SW 1271 (cell line): ENCODE measurements at regions not wholly inside any gene's neighbourhood (a gene's known extent, or its start where the extent isn't known, plus 50 kb on each side); places are given as distances from the start of the nearest gene placed in this dataset.
"Not testable (repeated sequence)": the region's sequence is repeated elsewhere in the genome, so short reads cannot be mapped to it uniquely, and the experiment has no call there.

Experiments
- DNase-seq, 2 experiments: peaks; one replicate each; lab custom pipeline; 2025; lab: John Stamatoyannopoulos, UW

DNA sequence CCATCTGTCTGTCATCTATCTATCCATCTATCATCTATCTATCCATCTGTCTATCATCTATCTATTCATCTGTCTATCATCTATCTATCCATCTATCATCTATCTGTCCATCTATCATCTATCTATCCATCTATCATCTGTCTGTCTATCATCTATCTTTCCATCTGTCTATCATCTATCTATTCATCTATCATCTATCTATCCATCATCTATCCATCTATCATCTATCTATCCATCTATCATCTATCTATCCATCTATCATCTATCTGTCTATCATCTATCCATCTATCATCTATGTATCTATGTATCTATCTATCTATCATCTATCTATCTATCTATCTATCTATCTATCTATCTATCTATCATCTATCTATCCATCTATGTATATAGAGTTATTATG lies 671.6 kb downstream of the UTRN start:
- not testable (repeated sequence) for DNase-seq

DNA sequence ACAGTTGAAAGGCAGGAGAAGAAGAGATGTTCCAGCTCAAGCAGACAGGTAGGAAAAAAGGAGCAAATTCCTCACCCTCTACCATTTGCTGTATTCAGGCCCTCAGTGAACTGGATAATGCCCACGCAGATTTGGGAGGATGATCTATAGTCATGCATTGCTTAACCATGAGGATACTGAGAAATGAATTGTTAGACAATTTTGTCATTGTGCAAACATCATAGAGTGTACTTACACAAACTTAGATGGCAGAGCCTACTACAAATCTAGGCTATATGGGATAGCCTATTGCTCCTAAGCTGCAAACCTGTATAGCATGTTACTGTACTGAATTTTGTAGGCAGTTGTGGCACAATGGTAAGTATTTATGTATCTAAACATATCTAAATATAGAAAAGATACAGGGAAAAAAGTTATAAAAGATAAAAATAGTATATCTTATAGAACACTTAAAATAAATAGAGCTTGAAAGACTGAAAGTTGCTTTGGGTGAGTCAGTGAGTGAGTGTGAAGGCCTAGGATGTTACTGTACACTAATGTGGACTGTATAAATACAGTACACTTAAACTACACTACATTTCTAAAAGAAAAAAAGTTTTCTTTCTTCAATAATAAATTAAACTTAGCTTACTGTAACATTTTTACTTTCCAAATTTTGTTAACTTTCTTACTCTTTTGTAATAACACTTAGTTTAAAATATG lies 672.3 kb downstream of the UTRN start:
- no peak for DNase-seq

DNA sequence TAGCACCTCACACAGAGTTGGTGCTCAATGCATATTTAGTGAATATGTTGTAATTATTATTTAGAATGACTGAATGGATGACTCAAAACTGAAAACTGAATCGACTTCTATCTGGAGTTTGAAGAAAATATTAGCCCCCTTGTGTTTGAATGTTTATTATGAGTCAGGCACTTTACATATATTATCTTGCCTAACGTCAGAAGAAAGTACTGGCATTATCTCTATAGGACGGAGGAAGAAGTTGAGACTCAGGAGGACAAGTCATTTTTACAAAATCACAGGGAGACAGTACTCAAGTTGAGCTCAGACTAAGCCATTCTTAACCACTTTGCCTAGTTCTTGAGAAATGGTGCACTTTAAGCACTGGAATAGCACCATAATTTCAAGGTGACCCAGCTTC lies 684.0 kb downstream of the UTRN start:
- DNase-seq, result no peak

DNA sequence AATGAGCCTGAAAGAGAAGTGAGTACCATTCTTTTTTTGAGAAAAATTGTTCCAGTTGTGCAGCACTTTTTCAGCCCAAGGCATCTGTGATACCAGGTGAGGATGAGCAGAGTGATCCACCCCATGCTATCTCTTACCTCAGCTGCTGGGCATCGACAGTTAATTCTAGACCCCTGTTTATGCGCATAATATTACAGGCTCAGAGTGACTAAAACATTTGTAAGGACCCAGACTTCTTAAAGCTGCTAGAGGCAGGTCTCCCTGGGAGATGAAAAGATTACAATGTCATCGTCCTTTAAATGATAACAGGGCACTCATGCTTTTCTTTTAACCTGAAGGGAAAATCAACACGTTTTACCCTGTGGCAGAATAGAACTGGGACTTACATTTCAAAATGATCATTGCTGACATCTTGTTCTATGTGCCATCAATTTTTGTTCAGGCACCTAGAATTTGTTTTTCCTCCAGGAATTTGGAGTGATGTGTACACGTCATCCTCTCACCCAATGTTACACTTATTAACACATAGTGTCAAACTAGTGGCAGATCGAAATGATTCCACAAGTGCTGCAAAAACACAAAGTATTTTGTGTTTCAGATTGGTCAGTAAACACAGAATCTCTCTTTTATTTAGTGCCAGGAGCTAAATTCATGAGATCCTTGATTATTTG lies 684.6 kb downstream of the UTRN start:
- DNase-seq, result no peak

DNA sequence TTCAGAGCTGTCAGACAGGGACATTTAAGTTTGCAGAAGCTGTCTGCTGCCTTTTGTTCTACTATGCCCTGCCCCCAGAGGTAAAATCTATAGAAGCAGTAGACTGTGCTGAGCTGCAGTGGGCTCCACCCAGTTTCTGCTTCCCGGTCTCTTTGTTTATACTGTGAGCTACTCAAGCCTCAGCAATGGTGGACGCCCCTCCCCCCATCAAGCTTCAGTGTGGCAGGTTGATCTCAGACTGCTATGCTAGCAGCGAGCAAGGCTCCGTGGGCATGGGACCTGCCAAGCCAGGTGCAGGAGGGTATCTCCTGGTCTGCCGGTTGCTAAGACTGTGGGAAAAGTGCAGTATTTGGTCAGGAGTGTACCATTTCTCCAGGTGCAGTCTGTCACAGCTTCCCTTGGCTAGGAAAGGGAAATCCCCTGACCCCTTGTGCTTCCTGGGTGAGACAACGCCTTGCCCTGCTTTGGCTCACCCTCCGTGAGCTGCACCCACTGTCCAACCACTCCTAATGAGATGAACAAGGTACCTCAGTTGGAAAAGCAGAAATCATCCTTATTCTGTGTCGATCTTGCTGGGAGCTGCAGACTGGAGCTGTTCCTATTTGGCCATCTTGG lies 692.2 kb downstream of the UTRN start:
- not testable (repeated sequence) for DNase-seq

DNA sequence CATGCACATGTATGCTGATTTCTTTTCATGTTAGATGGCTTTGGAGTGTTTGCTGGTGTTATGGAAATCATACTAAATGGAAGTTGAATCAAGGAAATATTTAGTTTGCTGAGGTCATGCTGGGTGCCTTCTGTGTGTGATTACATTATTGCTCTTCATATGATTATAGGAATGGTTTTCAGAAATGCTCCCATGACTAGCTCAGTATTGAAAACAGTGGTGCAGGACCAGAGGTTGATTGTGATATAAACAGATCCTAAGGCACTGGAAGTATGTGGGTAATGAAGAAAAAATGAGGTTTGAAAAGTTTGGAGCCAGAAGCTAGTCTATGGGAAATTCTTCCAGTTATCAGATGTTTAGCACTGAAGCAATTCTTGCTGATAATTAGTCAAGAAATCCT lies 693.1 kb downstream of the UTRN start:
- no peak for DNase-seq

DNA sequence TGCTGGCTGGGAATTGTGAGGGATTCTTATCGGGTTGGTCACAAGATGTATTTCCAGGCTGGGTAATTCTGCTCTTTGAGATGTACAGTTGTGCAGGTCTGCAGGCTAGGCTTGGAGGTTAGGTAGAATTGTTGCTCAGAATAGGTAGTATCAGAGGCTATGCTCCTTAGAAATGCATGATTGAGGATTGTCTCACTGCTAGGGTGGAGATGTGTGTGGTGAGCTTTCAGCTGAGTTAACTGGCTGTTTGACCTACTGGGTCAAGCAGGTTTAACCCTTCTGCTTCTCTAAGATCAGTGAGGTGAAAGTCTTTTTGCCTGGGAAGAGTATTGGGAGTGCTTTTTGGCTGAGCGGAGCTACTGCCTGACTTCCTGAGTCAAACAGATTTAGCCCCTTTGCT lies 701.1 kb downstream of the UTRN start:
- no peak for DNase-seq

DNA sequence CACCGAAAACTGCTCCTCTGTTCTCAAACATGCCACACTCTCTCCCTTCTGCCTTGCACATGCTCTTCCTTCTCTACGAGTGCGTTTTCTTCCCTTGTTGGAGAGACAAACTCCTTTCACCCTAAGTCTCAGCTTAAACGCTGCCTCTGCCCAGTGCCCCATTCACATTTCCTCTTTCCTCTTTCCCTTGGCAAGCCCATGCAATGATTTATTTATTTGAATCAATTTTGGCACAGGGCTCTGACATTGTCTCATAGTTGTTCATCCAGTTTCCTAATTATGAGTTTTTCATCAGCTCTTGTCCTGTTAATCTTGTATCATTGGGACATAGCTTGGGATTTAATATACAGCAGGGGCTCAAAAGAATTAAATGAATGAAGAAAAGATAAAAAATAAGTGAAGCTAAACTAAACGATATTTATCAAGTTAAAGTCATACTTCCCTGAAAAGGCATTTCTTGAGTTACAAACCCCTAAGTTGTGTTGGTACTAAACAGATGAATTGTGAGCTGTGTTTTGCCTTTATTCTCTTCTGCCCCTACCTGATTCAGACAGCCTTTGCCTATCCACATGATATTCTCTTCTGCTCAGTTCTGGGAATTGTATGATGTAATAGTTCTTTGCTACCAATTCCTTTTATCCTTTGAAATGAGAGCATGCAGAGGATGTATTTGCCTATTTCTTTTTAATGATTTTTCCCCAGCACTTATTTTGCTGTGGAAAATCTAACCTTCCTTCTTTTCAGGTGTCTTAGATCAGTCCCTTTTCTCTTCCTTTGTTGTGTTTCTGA lies 704.4 kb downstream of the UTRN start:
- no peak for DNase-seq

DNA sequence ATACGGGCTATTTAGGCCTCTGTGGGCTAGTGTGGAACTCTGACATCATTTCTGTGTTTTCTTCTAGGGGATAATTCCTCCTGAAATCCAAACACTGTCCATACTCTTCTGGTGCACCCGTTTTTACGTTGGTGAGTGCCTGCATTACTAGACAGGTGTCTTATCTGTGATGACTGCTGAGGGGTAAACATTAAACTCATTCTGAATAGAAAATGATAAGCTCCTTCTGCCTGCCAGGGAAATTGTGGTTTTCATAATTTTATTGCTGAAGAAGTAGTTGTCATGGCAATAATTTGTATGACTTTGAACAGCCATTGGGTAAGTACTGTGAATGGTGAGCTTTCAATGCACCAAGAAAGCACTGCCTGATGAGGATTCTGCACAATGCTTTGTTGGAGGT lies 705.6 kb downstream of the UTRN start:
- no peak for DNase-seq

DNA sequence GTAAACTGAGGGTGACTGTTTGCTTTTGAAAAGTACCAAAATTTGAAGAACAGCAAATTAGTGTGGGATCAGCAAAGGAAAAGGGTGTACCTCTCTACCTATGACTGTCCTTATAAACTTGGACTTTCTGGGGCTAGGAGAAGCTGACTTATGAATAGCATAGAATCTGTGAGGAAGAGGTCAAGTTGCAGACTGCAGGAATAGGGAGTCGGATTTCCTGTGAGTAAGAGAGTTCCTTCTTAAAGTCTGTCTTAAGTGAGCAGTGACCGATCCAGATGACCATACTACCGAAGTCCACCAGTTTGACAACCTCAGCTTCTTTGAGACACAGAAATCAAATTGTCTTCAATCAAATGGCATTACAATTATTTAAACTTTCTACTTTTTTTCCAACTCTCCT lies 708.7 kb downstream of the UTRN start:
- DNase-seq, result peak in 1 of 2 experiments; percentile 4

DNA sequence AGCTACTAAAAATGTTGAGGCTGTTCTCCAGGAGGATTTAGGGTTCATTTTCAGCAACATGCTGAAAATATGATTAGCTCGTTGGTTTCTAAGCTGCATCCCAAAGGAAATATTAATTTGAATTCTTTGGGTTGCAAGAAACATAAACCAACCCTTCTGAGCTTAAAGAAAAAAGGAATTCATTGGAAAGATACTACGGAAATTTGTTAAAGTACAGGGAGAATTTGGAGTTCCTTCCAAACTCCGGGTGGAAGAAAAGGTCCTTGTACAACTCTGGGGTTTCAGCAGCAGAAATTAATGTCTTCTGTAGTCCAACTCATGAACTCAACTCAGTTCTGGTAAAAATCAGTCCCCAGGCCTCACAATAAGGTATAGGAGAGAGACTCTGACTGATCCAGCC lies 712.9 kb downstream of the UTRN start:
- no peak for DNase-seq

DNA sequence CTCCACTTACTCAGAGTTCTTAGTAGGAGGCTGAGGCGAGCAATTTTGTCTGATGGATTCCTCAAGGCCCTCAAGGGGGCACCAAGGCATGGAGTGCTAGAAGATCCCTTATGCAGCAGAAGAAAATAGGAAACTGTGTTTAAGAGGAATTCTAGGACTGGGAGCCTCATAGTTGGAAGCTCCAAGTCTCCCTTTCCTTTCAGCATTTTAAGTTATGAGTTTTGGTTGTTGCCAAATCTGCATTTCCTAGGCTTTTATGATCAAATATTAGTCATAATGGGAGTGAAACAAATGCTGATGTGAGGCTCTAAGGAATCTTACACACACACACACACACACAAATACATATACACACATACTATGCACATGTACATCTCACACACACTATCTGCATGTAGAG lies 714.0 kb downstream of the UTRN start:
- DNase-seq, result no peak

DNA sequence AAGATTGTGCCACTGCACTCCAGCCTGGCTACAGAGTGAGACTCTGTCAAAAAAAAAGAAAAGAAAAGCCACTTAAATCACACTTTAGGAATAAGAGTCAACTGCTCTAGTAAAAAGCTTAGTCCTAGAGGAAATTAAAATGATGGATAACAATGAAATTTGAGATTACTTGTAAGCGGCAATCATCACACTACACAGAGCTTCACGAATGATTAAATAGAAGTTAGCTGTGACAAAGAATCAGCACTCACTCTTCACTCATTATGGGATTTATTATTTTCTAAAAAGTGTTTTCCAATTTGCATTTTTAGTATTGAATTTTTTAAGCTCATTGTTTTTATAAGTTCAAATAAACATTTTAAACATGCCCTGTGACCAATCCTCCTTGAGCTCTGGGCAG lies 718.0 kb downstream of the UTRN start:
- no peak for DNase-seq

DNA sequence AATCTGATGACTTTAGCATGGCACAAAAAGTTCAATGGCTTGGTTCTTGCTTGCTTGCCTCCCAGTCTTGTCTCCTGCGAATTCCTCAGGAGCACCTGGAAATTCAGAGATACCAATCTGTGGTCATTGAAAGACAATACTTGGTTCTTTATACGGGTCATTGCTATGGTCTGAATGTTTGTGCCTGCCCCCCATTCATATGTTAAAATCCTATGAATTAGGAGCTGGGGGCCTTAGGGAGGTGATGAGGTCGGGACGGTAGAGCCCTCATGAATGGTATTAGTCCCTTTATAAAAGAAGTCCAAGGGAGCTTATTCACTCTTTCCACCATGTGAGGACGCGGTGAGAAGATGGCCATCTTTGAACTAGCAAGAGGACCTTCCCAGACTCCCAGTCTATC lies 721.8 kb downstream of the UTRN start:
- DNase-seq, result no peak

DNA sequence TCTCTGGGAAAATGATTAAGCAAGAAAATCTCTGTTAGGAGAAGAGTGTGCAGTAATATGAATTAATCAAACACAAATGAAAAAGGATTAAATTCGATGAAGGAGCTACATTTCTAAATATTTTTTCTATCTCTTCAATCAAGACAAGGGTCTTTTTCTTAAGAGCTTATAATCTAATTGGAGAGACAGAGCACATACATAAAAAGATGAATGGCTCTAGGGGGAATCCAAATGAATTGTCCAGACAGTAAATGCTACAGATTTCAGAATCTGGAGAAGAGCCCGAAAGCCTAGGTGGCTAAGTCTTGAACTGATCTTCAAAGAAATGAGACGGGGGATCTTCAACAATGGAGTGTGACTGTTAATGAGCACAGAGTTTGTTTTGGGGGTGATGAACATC lies 723.6 kb downstream of the UTRN start:
- DNase-seq, result no peak

DNA sequence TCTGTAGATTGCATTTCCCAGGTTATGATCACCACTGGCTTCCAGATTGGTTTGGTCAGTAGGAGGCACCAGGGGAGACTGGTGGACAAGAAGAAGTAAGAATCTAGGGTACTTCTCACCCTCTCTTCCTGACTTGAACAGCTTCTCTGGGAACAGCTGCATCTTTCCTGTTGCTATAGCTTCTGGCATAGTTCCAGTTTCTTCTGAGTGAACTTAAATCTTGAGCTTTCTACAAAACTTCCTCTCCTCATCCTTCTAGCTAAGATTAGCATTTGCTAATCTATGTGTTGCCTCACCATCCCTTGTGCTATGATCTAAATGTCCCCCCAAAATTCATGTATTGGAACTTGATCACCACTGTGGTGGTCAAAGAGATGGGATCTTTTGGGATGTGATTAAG lies 724.6 kb downstream of the UTRN start:
- no peak for DNase-seq

DNA sequence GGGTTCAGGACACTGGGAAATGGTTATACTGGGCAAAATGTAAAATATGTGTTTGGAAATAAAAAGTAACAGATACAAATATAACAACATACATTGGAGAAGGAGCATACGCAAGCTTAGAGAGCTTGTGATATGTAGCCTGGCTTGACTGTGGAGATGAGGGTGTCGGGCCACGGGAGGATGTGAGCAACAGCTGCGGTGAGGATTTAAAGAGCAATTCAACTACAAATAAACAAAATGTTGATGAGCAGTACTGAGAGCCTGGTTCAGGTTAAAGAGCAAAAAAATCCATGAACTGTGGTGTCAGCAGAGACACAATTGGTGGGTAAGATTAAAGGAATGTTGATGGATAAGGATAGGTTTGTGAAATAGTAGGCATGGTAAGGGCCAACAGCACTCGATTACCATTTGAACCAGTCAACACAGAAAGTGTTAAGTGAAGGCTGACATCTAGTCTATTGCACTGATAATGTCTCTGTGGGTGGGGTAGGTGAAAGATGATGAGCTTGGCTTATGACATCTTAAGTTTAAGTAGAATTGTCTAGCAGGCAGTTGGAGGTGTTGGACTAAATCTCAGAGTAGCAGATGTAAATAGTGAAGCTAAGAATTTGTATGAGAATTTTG lies 723.2 kb downstream of the EPM2A start:
- no peak for DNase-seq

DNA sequence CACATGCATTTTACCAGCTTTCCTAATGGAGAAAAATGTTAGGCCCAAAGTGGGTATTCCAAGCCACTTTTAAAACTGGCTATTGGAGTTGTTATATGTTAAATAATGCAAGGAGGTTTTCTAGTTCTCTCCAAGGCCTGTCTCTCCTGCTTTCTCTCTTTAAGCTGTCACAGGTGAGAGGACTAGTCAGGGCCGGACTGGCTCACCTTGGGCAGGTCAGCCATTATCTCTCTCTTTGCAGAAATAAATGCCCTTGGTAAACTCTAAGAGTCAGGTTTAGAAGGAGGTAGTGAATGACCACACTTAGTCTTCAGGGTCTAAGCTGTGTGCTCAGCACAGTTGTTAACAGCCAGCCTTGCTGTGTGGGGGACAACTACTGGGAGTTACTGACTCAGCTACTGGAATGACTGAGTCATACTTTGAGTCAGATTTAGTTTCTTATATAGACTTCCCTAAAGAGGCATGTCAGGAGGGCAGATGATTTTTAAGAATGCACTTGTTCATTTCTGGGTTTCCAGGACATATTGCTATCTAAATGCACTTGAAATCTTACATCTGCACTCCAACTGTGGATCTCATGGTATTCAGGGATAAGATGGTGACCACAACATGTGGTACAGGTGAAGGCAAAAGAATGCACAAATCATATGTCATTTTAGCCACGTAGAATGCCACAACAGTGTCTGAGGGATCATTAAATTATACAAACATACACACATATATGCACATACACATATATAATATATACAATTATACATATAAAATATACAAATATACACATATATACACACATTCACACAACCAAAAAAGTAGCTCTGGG lies 719.4 kb downstream of the EPM2A start:
- peak; percentile 38 to 86 for DNase-seq

DNA sequence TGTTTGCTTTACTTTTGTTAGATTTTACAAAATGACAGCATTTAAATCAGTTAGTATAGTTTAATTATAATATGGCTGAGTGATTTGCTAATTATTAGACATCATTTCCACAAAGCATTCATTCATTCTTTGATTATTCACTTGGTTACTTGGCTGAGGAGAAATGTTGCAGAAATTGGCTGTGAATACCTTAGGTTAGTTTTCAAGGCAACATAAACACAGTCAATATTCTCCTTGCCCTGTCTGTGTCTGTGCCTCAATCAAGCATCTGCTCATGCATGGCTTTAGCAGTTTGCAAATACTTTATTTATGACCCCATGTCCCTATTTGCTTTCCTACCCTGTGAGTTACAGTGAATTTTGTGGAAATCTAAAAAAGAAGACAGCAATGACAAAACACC lies 718.3 kb downstream of the EPM2A start:
- no peak for DNase-seq

DNA sequence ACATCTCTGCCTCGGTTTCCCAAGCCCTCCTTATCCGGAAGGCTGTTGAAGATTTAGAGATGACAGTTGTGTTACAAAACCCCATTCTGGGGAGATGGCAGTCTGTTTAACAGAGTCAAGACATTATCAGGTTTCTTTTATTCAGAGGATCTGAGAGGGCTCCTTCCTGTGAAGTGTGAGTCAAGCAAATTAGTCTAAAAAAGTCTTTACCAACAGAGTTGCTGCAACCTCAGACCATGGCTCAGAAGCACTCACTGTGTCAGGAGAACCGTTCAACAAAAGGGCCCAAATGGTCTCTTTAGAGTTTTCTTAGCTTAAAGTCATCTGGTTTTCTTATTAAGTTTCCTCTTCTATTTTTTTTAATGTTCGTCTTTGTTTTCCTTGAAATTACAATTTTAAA lies 717.8 kb downstream of the EPM2A start:
- no peak for DNase-seq

DNA sequence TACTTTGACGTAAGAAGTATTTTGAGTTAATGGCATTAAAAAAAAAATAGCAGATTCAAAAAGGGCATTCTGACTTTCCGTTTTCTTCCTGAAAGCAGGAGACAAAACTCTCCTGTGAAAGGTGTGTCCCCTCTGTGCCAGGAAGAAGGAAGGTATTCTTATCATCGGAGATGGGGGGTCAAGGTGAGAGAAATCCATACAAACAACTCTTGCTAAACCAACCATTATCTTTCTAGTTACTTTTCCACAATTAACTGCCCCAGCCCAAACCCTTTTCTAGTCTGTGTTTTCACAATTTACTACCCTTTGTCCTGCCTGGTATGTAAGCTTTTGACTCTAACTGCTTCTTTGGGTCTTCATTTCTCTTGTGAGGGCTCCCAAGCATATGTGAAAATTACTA lies 717.3 kb downstream of the EPM2A start:
- no peak for DNase-seq
